K562 (cell line): ENCODE measurements at regions not wholly inside any gene's neighbourhood (a gene's known extent, or its start where the extent isn't known, plus 50 kb on each side); places are given as distances from the start of the nearest gene placed in this dataset.

ENCODE experiments used
- ARID1B ChIP-seq: fragments of 450-650 bp; IDR thresholded peaks from 2 replicates; pipeline ENCODE4 v1.6.1; 2016; ENCODE audit warnings: antibody characterized with exemption, mild to moderate bottlenecking, inconsistent platforms
- BRCA1 ChIP-seq, 2 experiments: fragments of 450-650 bp in 1 of 2; sonication (generic) in 1 of 2; formaldehyde crosslinking in 1 of 2; IDR thresholded peaks; 2 replicates each; pipeline versions ENCODE4 v1.5.0 to v1.6.1; 2017 to 2020; ENCODE audit warnings: mild to moderate bottlenecking in 1 of 2, missing genetic modification reagents in 1 of 2
- CHD2 ChIP-seq: IDR thresholded peaks from 2 replicates; pipeline ENCODE4 v1.6.1; 2011; ENCODE audit warnings: low read depth, low read length
- CHD4 ChIP-seq: fragments of 200-600 bp; sonication (generic); IDR thresholded peaks from 3 replicates; pipeline ENCODE4 v1.6.1; 2012; ENCODE audit warnings: low read depth, mild to moderate bottlenecking, mixed read lengths, low read length, inconsistent platforms; ENCODE audit not compliant: insufficient read depth, insufficient replicate concordance, poor library complexity, severe bottlenecking
- GATAD2A ChIP-seq: fragments of 450-650 bp; IDR thresholded peaks from 2 replicates; pipeline ENCODE4 v1.6.1; 2017
- HNRNPLL ChIP-seq: fragments of 200-400 bp; formaldehyde crosslinking; IDR thresholded peaks from 2 replicates; pipeline ENCODE4 v1.6.1; 2017; ENCODE audit warnings: low read length, low read depth, mild to moderate bottlenecking; ENCODE audit not compliant: poor library complexity, severe bottlenecking
- KLF13 ChIP-seq: fragments of 450-650 bp; IDR thresholded peaks from 2 replicates; pipeline ENCODE4 v1.6.1; 2016; ENCODE audit warnings: missing genetic modification characterization, low read depth, mild to moderate bottlenecking, missing compliant biosample characterization, moderate library complexity, borderline replicate concordance
- MAZ ChIP-seq, 2 experiments: fragments of 450-650 bp in 1 of 2; sonication (generic) in 1 of 2; formaldehyde crosslinking; IDR thresholded peaks in 1 of 2; conservative IDR thresholded peaks in 1 of 2; 2 replicates each; pipeline versions ENCODE4 v1.4.0 to v1.5.0; 2020; ENCODE audit warnings: mild to moderate bottlenecking in 1 of 2, missing genetic modification reagents in 1 of 2
- NCOA6 ChIP-seq: fragments of 450-650 bp; IDR thresholded peaks from 2 replicates; pipeline ENCODE4 v1.6.1; 2017; ENCODE audit warnings: mild to moderate bottlenecking
- RAD51 ChIP-seq: fragments of 450-650 bp; IDR thresholded peaks from 2 replicates; pipeline ENCODE4 v1.7.1; 2016; ENCODE audit warnings: low read depth, mild to moderate bottlenecking, borderline replicate concordance
- TBL1XR1 ChIP-seq, 2 experiments: IDR thresholded peaks; 2 replicates each; pipeline ENCODE4 v1.6.1; 2012; ENCODE audit warnings: improper control_type of control experiment in 2 of 2, low read length in 2 of 2, mild to moderate bottlenecking in 1 of 2
- TBP ChIP-seq: optimal IDR thresholded peaks from 2 replicates; pipeline ENCODE3; 2011; ENCODE audit warnings: low read depth, low read length, improper control_type of control experiment
- ZNF277 ChIP-seq: fragments of 250-450 bp; sonication (Bioruptor Pico); IDR thresholded peaks from 2 replicates; pipeline ENCODE4 v1.8.0; 2022; ENCODE audit warnings: inconsistent platforms, mild to moderate bottlenecking, moderate library complexity, borderline replicate concordance
- ZNF785 ChIP-seq: fragments of 250-450 bp; sonication (Bioruptor Pico); IDR thresholded peaks from 2 replicates; pipeline ENCODE4 v1.4.0; 2020; ENCODE audit warnings: mild to moderate bottlenecking
- TF ChIP-seq, protein P1 (sequence below): fragments of 200-800 bp; sonication (Bioruptor generic); IDR thresholded peaks from 2 replicates; pipeline ENCODE4 v1.6.1; 2017; ENCODE audit warnings: missing genetic modification characterization, missing compliant biosample characterization
- TF ChIP-seq, protein P2 (sequence below): fragments of 250-450 bp; sonication (Bioruptor Pico); IDR thresholded peaks from 2 replicates; pipeline ENCODE4 v1.5.0; 2020; ENCODE audit warnings: mild to moderate bottlenecking, borderline replicate concordance
- TF ChIP-seq, protein P3 (sequence below), 2 experiments: fragments of 150-350 bp in 1 of 2; IDR thresholded peaks; 2 replicates each; pipeline ENCODE4 v1.6.1; 2012 to 2016; ENCODE audit warnings: low read depth in 2 of 2, low read length in 2 of 2, mild to moderate bottlenecking in 1 of 2, moderate library complexity in 1 of 2

- TF ChIP-seq, protein P1, sequence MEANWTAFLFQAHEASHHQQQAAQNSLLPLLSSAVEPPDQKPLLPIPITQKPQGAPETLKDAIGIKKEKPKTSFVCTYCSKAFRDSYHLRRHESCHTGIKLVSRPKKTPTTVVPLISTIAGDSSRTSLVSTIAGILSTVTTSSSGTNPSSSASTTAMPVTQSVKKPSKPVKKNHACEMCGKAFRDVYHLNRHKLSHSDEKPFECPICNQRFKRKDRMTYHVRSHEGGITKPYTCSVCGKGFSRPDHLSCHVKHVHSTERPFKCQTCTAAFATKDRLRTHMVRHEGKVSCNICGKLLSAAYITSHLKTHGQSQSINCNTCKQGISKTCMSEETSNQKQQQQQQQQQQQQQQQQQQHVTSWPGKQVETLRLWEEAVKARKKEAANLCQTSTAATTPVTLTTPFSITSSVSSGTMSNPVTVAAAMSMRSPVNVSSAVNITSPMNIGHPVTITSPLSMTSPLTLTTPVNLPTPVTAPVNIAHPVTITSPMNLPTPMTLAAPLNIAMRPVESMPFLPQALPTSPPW (CRISPR knock-in tag): peak; percentile 44; the same call in 1 of the 2 replicates
- TF ChIP-seq BRCA1 (IDR thresholded peaks at IDR 0.05) (no peak), BRCA1 (CRISPR knock-in tag; IDR thresholded peaks at IDR 0.05) (no peak), TBL1XR1 (IDR thresholded peaks at IDR 0.05; ENCODE audit: low read length in 2 of 2) (peak in 1 of 2 experiments; percentile 81; a peak in 2 of 4 replicates), GATAD2A (no peak), HNRNPLL (no peak), CHD2 (peak; percentile 42; the same call in 1 of the 2 replicates), MAZ (CRISPR knock-in tag; conservative IDR thresholded peaks at IDR 0.05 in 1 of 2, IDR thresholded peaks at IDR 0.05 in 1 of 2) (peak in 1 of 2 experiments; percentile 24; a peak in 1 of 4 replicates), RAD51 (no peak), CHD4 (no peak), ZNF277 (CRISPR knock-in tag) (no peak), ZNF785 (CRISPR knock-in tag) (no peak), ARID1B (no peak; the same call in 1 of the 2 replicates), KLF13 (tag) (no peak), NCOA6 (no peak), TBP (peak; percentile 36)
- TF ChIP-seq, protein P2, sequence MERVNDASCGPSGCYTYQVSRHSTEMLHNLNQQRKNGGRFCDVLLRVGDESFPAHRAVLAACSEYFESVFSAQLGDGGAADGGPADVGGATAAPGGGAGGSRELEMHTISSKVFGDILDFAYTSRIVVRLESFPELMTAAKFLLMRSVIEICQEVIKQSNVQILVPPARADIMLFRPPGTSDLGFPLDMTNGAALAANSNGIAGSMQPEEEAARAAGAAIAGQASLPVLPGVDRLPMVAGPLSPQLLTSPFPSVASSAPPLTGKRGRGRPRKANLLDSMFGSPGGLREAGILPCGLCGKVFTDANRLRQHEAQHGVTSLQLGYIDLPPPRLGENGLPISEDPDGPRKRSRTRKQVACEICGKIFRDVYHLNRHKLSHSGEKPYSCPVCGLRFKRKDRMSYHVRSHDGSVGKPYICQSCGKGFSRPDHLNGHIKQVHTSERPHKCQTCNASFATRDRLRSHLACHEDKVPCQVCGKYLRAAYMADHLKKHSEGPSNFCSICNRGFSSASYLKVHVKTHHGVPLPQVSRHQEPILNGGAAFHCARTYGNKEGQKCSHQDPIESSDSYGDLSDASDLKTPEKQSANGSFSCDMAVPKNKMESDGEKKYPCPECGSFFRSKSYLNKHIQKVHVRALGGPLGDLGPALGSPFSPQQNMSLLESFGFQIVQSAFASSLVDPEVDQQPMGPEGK (CRISPR knock-in tag): no peak
- TF ChIP-seq, protein P3, sequence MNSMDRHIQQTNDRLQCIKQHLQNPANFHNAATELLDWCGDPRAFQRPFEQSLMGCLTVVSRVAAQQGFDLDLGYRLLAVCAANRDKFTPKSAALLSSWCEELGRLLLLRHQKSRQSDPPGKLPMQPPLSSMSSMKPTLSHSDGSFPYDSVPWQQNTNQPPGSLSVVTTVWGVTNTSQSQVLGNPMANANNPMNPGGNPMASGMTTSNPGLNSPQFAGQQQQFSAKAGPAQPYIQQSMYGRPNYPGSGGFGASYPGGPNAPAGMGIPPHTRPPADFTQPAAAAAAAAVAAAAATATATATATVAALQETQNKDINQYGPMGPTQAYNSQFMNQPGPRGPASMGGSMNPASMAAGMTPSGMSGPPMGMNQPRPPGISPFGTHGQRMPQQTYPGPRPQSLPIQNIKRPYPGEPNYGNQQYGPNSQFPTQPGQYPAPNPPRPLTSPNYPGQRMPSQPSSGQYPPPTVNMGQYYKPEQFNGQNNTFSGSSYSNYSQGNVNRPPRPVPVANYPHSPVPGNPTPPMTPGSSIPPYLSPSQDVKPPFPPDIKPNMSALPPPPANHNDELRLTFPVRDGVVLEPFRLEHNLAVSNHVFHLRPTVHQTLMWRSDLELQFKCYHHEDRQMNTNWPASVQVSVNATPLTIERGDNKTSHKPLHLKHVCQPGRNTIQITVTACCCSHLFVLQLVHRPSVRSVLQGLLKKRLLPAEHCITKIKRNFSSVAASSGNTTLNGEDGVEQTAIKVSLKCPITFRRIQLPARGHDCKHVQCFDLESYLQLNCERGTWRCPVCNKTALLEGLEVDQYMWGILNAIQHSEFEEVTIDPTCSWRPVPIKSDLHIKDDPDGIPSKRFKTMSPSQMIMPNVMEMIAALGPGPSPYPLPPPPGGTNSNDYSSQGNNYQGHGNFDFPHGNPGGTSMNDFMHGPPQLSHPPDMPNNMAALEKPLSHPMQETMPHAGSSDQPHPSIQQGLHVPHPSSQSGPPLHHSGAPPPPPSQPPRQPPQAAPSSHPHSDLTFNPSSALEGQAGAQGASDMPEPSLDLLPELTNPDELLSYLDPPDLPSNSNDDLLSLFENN (IDR thresholded peaks at IDR 0.05; ENCODE audit: low read depth in 2 of 2, low read length in 2 of 2): no peak
Measured at GRCh38 chr3:153052096-153052460, 109.9 kb upstream of the RAP2B start (continued).
